ENCODE measurements at regions not wholly inside any gene's neighbourhood (a gene's known extent, or its start where the extent isn't known, plus 50 kb on each side); places are given as distances from the start of the nearest gene placed in this dataset.

DNA sequence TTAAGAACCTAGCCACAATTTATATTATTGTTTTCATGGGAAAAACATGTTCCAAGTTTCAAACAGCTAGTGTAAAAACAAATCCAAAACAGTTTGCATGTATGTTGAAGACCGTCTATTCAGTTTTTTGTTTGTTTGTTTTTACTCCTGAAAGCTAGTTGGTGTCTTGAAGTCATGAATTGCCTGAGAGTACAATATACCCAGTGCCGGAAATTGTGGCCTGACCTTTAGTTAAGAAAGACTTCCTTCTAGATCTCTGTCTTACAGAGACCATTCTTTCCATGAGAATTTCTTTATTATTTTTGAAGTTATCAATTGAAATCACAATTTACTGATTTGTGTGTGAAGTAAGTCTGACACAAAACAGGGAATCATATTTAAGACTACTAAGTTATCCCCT is 474.8 kb downstream of the KCNJ2 start:
- H3K4me3 ChIP-seq (ENCODE audit: low read depth, poor library complexity, severe bottlenecking) = no peak overlapping the region
- WGBS, 2 donors = 72 to 77% methylated on average over 2 of the region's 2 CpGs
- no peak for TF ChIP-seq POLR2A (IDR thresholded peaks at IDR 0.05)
- TF ChIP-seq CTCF (IDR thresholded peaks at IDR 0.05) = no peak
- DNase-seq (ENCODE audit: low spot score in 2 of 2) = no peak
- intact Hi-C loops (cut with DNase I; ENCODE audit: low total_unique reads) = no loop called here

DNA sequence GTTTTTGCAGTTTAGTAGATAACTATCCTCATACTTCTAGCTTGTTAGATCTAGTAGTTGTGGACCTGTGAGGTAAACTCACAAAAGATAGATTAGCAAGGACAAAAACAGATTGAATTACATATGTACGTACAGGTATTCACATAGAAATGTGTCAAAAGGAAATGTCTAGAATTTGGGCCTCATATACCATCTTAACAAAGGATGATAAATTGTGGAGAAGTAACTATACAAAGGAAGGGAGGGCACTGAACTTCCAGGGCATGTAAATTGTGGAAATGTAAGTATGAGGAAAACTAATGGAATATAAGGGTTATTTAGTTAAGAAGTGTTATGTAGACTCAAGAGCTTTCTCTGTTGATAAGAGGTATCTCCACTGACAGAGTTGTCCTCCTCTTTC is 477.3 kb downstream of the KCNJ2 start:
- no peak for DNase-seq (ENCODE audit: low spot score in 2 of 2)
- no peak for TF ChIP-seq POLR2A (IDR thresholded peaks at IDR 0.05)
- no peak for TF ChIP-seq CTCF (IDR thresholded peaks at IDR 0.05)
- no peak overlapping the region for H3K4me3 ChIP-seq (ENCODE audit: low read depth, poor library complexity, severe bottlenecking)
- intact Hi-C loops (cut with DNase I; ENCODE audit: low total_unique reads) = no loop called here
- 95 to 100% methylated on average over 1 of the region's 1 CpG for WGBS, 2 donors

DNA sequence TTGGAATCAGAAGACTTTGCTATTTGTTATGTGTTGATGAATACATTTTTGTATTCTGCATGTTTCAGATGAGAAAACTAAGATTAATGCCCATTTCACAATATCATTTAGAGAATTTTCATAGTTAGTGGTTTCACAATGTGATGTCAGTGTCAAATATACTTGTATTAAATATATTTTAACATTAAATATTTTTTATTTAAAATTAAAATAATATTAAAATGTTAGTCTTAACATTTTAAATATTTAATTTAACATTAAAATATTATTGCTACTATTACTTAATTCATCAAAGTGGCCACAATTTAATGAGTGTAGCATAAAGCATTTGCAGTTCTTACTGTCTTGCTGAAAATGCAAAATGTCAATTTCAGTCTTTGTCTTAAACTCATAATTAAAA is 478.8 kb downstream of the KCNJ2 start:
- no peak overlapping the region for H3K4me3 ChIP-seq (ENCODE audit: low read depth, poor library complexity, severe bottlenecking)
- intact Hi-C loops (cut with DNase I; ENCODE audit: low total_unique reads) = no loop called here
- no peak for DNase-seq (ENCODE audit: low spot score in 2 of 2)
- TF ChIP-seq CTCF (IDR thresholded peaks at IDR 0.05) (no peak), POLR2A (IDR thresholded peaks at IDR 0.05) (no peak)

DNA sequence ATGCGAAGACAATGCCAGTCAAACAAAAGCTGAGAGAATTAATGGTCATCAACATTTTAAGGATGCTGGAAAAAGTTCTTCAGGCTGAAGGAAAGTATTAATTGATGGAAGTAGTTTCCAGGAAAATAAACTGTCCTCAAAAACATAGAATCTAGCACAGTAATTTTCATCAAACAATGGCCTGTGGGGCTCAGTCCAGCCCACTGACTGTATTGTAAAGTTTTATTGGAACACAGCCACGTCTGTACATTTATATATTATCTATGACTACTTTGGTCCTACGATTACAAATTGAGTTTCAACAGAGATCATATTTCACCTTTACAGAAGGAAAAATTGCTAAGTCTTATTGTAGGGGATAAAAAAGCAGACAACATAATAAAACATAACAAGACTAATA is 484.5 kb downstream of the KCNJ2 start:
- TF ChIP-seq CTCF (IDR thresholded peaks at IDR 0.05) (no peak), POLR2A (IDR thresholded peaks at IDR 0.05) (no peak)
- DNase-seq (ENCODE audit: low spot score in 2 of 2) = no peak
- no peak overlapping the region for H3K4me3 ChIP-seq (ENCODE audit: low read depth, poor library complexity, severe bottlenecking)
- intact Hi-C loops (cut with DNase I; ENCODE audit: low total_unique reads) = no loop called here
- WGBS, 2 donors = 72 to 77% methylated on average over 3 of the region's 3 CpGs

- TF ChIP-seq POLR2A (IDR thresholded peaks at IDR 0.05) = no peak
- 38 to 42% methylated on average over 3 of the region's 3 CpGs for whole genome bisulfite sequencing, 2 donors
- no peak for DNase-seq (ENCODE audit: low spot score in 2 of 2)
- intact Hi-C loops (cut with DNase I; ENCODE audit: low total_unique reads) = no loop called here
- H3K4me3 ChIP-seq (ENCODE audit: low read depth, poor library complexity, severe bottlenecking) = no peak overlapping the region
Measured at GRCh38 chr17:70654706-70655105, 485.4 kb downstream of the KCNJ2 start.

- intact Hi-C loops (cut with DNase I; ENCODE audit: low total_unique reads) = no loop called here
- no peak for TF ChIP-seq CTCF (IDR thresholded peaks at IDR 0.05)
- TF ChIP-seq POLR2A (IDR thresholded peaks at IDR 0.05) = no peak
- WGBS, 2 donors = 60 to 66% methylated on average over 2 of the region's 2 CpGs
- no peak for DNase-seq (ENCODE audit: low spot score in 2 of 2)
- no peak overlapping the region for H3K4me3 ChIP-seq (ENCODE audit: low read depth, poor library complexity, severe bottlenecking)
Measured at GRCh38 chr17:70655176-70655958, 486.0 kb downstream of the KCNJ2 start.
